HCT116 (cell line): ENCODE measurements at regions not wholly inside any gene's neighbourhood (a gene's known extent, or its start where the extent isn't known, plus 50 kb on each side); places are given as distances from the start of the nearest gene placed in this dataset.

Experiments used
- ATAC-seq: fragments of 200-7000 bp; cut with Tn5 transposase; 2 replicates; pipeline ENCODE4 v1.9.1; 2020; ENCODE audit warnings: mild to moderate bottlenecking, moderate library complexity
- BruUV-seq: library from RNA; stranded (reverse); fragments of 400-500 nt; replicated peaks from 2 replicates; lab custom pipeline; 2021; lab: Mats Ljungman, UMichigan
- CTCF ChIA-PET: fragments of 300-600 bp; sonication (Branson Sonifier 250); formaldehyde crosslinking; loops from one replicate; lab custom pipeline; 2021; ENCODE audit warnings: antibody characterized with exemption; lab: Charles Lee
- POLR2A ChIA-PET: fragments of 300-600, 350-600 bp; sonication (Branson Sonifier 250); formaldehyde crosslinking; loops from one replicate; lab custom pipeline; 2021; ENCODE audit warnings: antibody characterized with exemption; lab: Charles Lee
- RAD21 ChIA-PET, 2 experiments: fragments of 300-600 bp; sonication (Branson Sonifier 250); formaldehyde crosslinking; loops; one replicate each; lab custom pipeline; 2023; ENCODE audit warnings: low total read pairs in 2 of 2; ENCODE audit not compliant: uncharacterized antibody in 2 of 2, unreplicated experiment in 2 of 2, low non-redundant PET in 1 of 2; lab: Charles Lee
- DNase-seq: peaks from one replicate; pipeline ENCODE4 v3.0.0-alpha.2; 2010; ENCODE audit warnings: low read depth, low spot score
- H2AFZ ChIP-seq: fragments of 200-600 bp; shearing (Covaris generic), sonication (generic); 2 replicates; pipeline ENCODE4 v1.6.1; 2017; ENCODE audit warnings: low read depth, mixed run types, mixed read lengths, antibody characterized with exemption, low read length; ENCODE audit not compliant: poor library complexity, severe bottlenecking
- H3K27ac ChIP-seq: 2 replicates; pipeline ENCODE4 v1.5.1; 2012; ENCODE audit warnings: low read depth, low read length
- H3K27me3 ChIP-seq: fragments of 200-600 bp; sonication (generic); 2 replicates; pipeline ENCODE4 v1.6.1; 2016; ENCODE audit warnings: mixed run types, low read length, mixed read lengths; ENCODE audit not compliant: insufficient read depth
- H3K36me3 ChIP-seq, 2 experiments: fragments of 200-500 bp in 1 of 2; fragments of 200-600 bp in 1 of 2; sonication (Bioruptor generic) in 1 of 2; sonication (generic) in 1 of 2; 2 replicates each; pipeline versions ENCODE4 v1.5.1 to v1.6.1; 2014 to 2016; ENCODE audit warnings: low read length in 2 of 2, inconsistent platforms in 1 of 2, mixed read lengths in 1 of 2, mixed run types in 1 of 2; ENCODE audit not compliant: insufficient read depth in 2 of 2, control insufficient read depth in 1 of 2
- H3K4me1 ChIP-seq, 2 experiments: fragments of 200-600 bp in 1 of 2; sonication (generic) in 1 of 2; 2 replicates each; pipeline versions ENCODE4 v1.5.1 to v1.6.1; 2012 to 2017; ENCODE audit warnings: low read length in 2 of 2, inconsistent platforms in 1 of 2, mild to moderate bottlenecking in 1 of 2, mixed read lengths in 1 of 2, mixed run types in 1 of 2, moderate library complexity in 1 of 2; ENCODE audit not compliant: insufficient read depth in 2 of 2, control insufficient read depth in 1 of 2
- H3K4me2 ChIP-seq: fragments of 200-600 bp; sonication (generic); 2 replicates; pipeline ENCODE4 v1.6.1; 2017; ENCODE audit warnings: mixed run types, low read length, mixed read lengths
- H3K4me3 ChIP-seq, 2 experiments: fragments of 200-600 bp in 1 of 2; sonication (generic) in 1 of 2; replicated peaks in 1 of 2; 2 replicates each; pipeline ENCODE4 v1.5.1; 2011 to 2016; ENCODE audit warnings: low read length in 2 of 2, control low read depth in 1 of 2, low read depth in 1 of 2, mild to moderate bottlenecking in 1 of 2, mixed read lengths in 1 of 2, mixed run types in 1 of 2
- H3K79me2 ChIP-seq: fragments of 200-600 bp; sonication (generic); 2 replicates; pipeline ENCODE4 v1.6.1; 2017; ENCODE audit warnings: mild to moderate bottlenecking, mixed run types, low read length, moderate library complexity, mixed read lengths; ENCODE audit not compliant: insufficient read depth
- H3K9ac ChIP-seq: fragments of 200-600 bp; sonication (generic); 2 replicates; pipeline ENCODE4 v1.6.1; 2016; ENCODE audit warnings: low read length, mixed read lengths
- H3K9me2 ChIP-seq: fragments of 200-600 bp; sonication (generic), shearing (Covaris generic); 2 replicates; pipeline ENCODE4 v1.6.1; 2017; ENCODE audit warnings: mixed run types, mild to moderate bottlenecking, moderate library complexity; ENCODE audit not compliant: insufficient read depth
- H3K9me3 ChIP-seq, 2 experiments: fragments of 200-500 bp in 1 of 2; fragments of 200-600 bp in 1 of 2; sonication (Bioruptor generic) in 1 of 2; sonication (generic) in 1 of 2; 2 replicates each; pipeline ENCODE4 v1.6.1; 2014 to 2017; ENCODE audit warnings: low read length in 2 of 2, mixed read lengths in 2 of 2, inconsistent platforms in 1 of 2, low read depth in 1 of 2, mild to moderate bottlenecking in 1 of 2, mixed run types in 1 of 2, moderate library complexity in 1 of 2; ENCODE audit not compliant: control insufficient read depth in 1 of 2, insufficient read depth in 1 of 2
- H4K20me1 ChIP-seq: fragments of 200-600 bp; sonication (generic), shearing (Covaris generic); 2 replicates; pipeline ENCODE4 v1.6.1; 2017; ENCODE audit warnings: mixed run types, mild to moderate bottlenecking, moderate library complexity; ENCODE audit not compliant: insufficient read depth
- CBX3 ChIP-seq: IDR thresholded peaks from 2 replicates; pipeline ENCODE4 v1.6.1; 2012; ENCODE audit warnings: low read depth
- EGR1 ChIP-seq: IDR thresholded peaks from 2 replicates; pipeline ENCODE4 v1.6.1; 2012; ENCODE audit warnings: low read depth
- EZH2 ChIP-seq: fragments of 200-600 bp; sonication (generic); IDR thresholded peaks from 2 replicates; pipeline ENCODE4 v1.6.1; 2017; ENCODE audit warnings: antibody characterized with exemption, mixed run types
- FOSL1 ChIP-seq: IDR thresholded peaks from 2 replicates; pipeline ENCODE4 v1.6.1; 2012; ENCODE audit warnings: low read depth
- POLR2A ChIP-seq: IDR thresholded peaks from 2 replicates; pipeline ENCODE4 v1.7.0; 2011; ENCODE audit warnings: borderline replicate concordance; ENCODE audit not compliant: insufficient read depth, insufficient read length; ENCODE audit errors: extremely low read depth
- POLR2AphosphoS5 ChIP-seq: IDR thresholded peaks from 2 replicates; pipeline ENCODE4 v1.6.1; 2011; ENCODE audit warnings: mild to moderate bottlenecking, low read depth, low read length, moderate library complexity
- RAD21 ChIP-seq: IDR thresholded peaks from 2 replicates; pipeline ENCODE4 v1.6.1; 2012; ENCODE audit warnings: low read depth, mild to moderate bottlenecking
- SIN3A ChIP-seq: IDR thresholded peaks from 2 replicates; pipeline ENCODE4 v1.6.1; 2012; ENCODE audit warnings: low read depth
- SP1 ChIP-seq: IDR thresholded peaks from 2 replicates; pipeline ENCODE4 v1.6.1; 2012; ENCODE audit warnings: low read depth
- SRF ChIP-seq: IDR thresholded peaks from 2 replicates; pipeline ENCODE4 v1.6.1; 2012; ENCODE audit warnings: low read depth
- YY1 ChIP-seq: IDR thresholded peaks from 2 replicates; pipeline ENCODE4 v1.6.1; 2011; ENCODE audit warnings: low read length, low read depth, moderate library complexity, mild to moderate bottlenecking; ENCODE audit not compliant: insufficient replicate concordance; ENCODE audit errors: extremely low read depth
- ZNF274 ChIP-seq: fragments of 200-500 bp; sonication (Bioruptor generic); IDR thresholded peaks from 2 replicates; pipeline ENCODE4 v1.6.1; 2014; ENCODE audit warnings: mild to moderate bottlenecking, low read depth, low read length, inconsistent platforms
- intact Hi-C: fragments of 100-400 bp; cut with micrococcal nuclease; formaldehyde crosslinking; loops from 2 replicates; pipeline ENCODE4 v1.10.0; 2022
- TF ChIP-seq, protein P1 (sequence below): IDR thresholded peaks from 2 replicates; pipeline ENCODE4 v1.6.1; 2012
- TF ChIP-seq, protein P2 (sequence below): IDR thresholded peaks from 2 replicates; pipeline ENCODE4 v1.6.1; 2012; ENCODE audit warnings: low read depth

- Histone ChIP-seq H3K4me1 (no peaks in the 10 kb centered on the region), H2AFZ (no peak overlapping the region), H3K9me3 (peaks cover 0 to 5% of the 10 kb centered on the region in 2 experiments; a peak in 1 of 4 replicates), H3K9me2 (no peaks in the 10 kb centered on the region), H3K36me3 (no peaks in the 10 kb centered on the region), H3K4me2 (no peak overlapping the region), H3K79me2 (no peaks in the 10 kb centered on the region), H4K20me1 (no peaks in the 10 kb centered on the region), H3K27me3 (no peaks in the 10 kb centered on the region), H3K27ac (no peak overlapping the region), H3K4me3 (no peak overlapping the region), H3K9ac (no peak overlapping the region)
- BruUV-seq, result no TSS peak
- ChIA-PET POLR2A (no interaction called here), RAD21 (no interaction called here), CTCF (no interaction called here)
- ATAC-seq (no peak), DNase-seq (no peak)
- intact Hi-C loops, result no loop called here
- TF ChIP-seq YY1 (no peak), ZNF274 (no peak), CBX3 (no peak), EZH2 (no peak), POLR2A (no peak)
Observed at GRCh38 chr6:45763281-45763680, 252.4 kb downstream of the CLIC5 start.

GRCh38 chr6:45759472-45759810, 256.2 kb downstream of the CLIC5 start:
- H4K20me1 ChIP-seq, result no peaks in the 10 kb centered on the region
- no peak overlapping the region for H2AFZ ChIP-seq
- RAD21 ChIA-PET, result no interaction called here
- H3K27ac ChIP-seq, result no peak overlapping the region
- H3K4me1 ChIP-seq, result no peaks in the 10 kb centered on the region
- no peaks in the 10 kb centered on the region for H3K27me3 ChIP-seq
- POLR2A ChIA-PET, result no interaction called here
- peaks cover 0 to 5% of the 10 kb centered on the region in 2 experiments; a peak in 1 of 4 replicates for H3K9me3 ChIP-seq
- no peak overlapping the region for H3K4me2 ChIP-seq
- DNase-seq (no peak), ATAC-seq (no peak)
- TF ChIP-seq, protein P1, sequence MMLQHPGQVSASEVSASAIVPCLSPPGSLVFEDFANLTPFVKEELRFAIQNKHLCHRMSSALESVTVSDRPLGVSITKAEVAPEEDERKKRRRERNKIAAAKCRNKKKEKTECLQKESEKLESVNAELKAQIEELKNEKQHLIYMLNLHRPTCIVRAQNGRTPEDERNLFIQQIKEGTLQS, result no peak
- TF ChIP-seq SRF (no peak), EGR1 (no peak), RAD21 (no peak), EZH2 (no peak), YY1 (no peak), SP1 (no peak), FOSL1 (no peak), CBX3 (no peak), POLR2AphosphoS5 (no peak), SIN3A (no peak)
- TF ChIP-seq, protein P2, sequence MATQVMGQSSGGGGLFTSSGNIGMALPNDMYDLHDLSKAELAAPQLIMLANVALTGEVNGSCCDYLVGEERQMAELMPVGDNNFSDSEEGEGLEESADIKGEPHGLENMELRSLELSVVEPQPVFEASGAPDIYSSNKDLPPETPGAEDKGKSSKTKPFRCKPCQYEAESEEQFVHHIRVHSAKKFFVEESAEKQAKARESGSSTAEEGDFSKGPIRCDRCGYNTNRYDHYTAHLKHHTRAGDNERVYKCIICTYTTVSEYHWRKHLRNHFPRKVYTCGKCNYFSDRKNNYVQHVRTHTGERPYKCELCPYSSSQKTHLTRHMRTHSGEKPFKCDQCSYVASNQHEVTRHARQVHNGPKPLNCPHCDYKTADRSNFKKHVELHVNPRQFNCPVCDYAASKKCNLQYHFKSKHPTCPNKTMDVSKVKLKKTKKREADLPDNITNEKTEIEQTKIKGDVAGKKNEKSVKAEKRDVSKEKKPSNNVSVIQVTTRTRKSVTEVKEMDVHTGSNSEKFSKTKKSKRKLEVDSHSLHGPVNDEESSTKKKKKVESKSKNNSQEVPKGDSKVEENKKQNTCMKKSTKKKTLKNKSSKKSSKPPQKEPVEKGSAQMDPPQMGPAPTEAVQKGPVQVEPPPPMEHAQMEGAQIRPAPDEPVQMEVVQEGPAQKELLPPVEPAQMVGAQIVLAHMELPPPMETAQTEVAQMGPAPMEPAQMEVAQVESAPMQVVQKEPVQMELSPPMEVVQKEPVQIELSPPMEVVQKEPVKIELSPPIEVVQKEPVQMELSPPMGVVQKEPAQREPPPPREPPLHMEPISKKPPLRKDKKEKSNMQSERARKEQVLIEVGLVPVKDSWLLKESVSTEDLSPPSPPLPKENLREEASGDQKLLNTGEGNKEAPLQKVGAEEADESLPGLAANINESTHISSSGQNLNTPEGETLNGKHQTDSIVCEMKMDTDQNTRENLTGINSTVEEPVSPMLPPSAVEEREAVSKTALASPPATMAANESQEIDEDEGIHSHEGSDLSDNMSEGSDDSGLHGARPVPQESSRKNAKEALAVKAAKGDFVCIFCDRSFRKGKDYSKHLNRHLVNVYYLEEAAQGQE, result no peak
- H3K79me2 ChIP-seq, result no peaks in the 10 kb centered on the region
- H3K4me3 ChIP-seq, result no peak overlapping the region
- CTCF ChIA-PET, result no interaction called here
- BruUV-seq, result no TSS peak
- intact Hi-C loops, result no loop called here
- no peak overlapping the region for H3K9ac ChIP-seq
- H3K9me2 ChIP-seq, result no peaks in the 10 kb centered on the region
- H3K36me3 ChIP-seq, result no peaks in the 10 kb centered on the region
